Adrenal gland (tissue), 5 donors: ENCODE measurements at regions not wholly inside any gene's neighbourhood (a gene's known extent, or its start where the extent isn't known, plus 50 kb on each side); places are given as distances from the start of the nearest gene placed in this dataset.

Experiments used
- CTCF ChIP-seq, 6 experiments: fragments of 450-650 bp in 4 of 6; fragments of 200-600 bp in 2 of 6; sonication (generic) in 1 of 6; IDR thresholded peaks; 1 replicate in 5 of 6; 2 replicates in 1 of 6; pipeline versions ENCODE4 v1.5.1 to v1.8.0; 2016 to 2021; ENCODE audit warnings: antibody characterized with exemption in 6 of 6, mild to moderate bottlenecking in 2 of 6, moderate library complexity in 1 of 6
- POLR2A ChIP-seq, 2 donors: fragments of 450-650 bp; IDR thresholded peaks; one replicate each; pipeline ENCODE4 v1.6.1; 2017; ENCODE audit warnings: antibody characterized with exemption in 2 of 2, mild to moderate bottlenecking in 2 of 2, moderate library complexity in 1 of 2
- donor health status: DM: no; HTN: no; CAD: no.

- TF ChIP-seq CTCF (IDR thresholded peaks at IDR 0.05): no peak
- TF ChIP-seq POLR2A (IDR thresholded peaks at IDR 0.05): no peak
Observed at GRCh38 chr10:123529146-123529760, 136.9 kb upstream of the GPR26 start.
